Femur (tissue), 1 donor: ENCODE measurements at regions not wholly inside any gene's neighbourhood (a gene's known extent, or its start where the extent isn't known, plus 50 kb on each side); places are given as distances from the start of the nearest gene placed in this dataset.

ENCODE experiments used
- DNase-seq: peaks from one replicate; pipeline ENCODE4 v3.0.0-alpha.2; 2017

GRCh38 chrX:39973810-39974209 lies 123.9 kb downstream of the BCOR start:
- DNase-seq = no peak

DNA sequence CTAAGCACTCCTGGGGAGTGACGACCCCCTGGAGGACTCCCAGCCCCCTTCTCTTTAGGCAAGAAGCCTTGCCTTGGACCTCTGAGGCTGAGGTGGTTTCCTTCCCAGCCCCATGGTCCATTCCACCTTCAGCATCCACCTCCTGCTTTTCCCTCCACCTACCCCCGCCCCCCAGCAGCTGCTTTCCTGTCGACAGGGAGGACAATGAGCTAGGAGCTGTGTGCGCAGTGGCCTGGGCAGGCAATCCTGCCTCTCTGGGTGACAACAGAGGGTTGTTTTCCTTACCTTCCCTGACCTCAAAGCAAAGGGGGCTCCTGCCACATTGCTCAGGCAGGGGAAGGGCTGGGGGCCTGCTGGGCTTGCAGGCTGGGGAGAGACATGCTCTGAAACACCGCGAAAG lies 123.5 kb downstream of the BCOR start:
- DNase-seq = no peak

DNA sequence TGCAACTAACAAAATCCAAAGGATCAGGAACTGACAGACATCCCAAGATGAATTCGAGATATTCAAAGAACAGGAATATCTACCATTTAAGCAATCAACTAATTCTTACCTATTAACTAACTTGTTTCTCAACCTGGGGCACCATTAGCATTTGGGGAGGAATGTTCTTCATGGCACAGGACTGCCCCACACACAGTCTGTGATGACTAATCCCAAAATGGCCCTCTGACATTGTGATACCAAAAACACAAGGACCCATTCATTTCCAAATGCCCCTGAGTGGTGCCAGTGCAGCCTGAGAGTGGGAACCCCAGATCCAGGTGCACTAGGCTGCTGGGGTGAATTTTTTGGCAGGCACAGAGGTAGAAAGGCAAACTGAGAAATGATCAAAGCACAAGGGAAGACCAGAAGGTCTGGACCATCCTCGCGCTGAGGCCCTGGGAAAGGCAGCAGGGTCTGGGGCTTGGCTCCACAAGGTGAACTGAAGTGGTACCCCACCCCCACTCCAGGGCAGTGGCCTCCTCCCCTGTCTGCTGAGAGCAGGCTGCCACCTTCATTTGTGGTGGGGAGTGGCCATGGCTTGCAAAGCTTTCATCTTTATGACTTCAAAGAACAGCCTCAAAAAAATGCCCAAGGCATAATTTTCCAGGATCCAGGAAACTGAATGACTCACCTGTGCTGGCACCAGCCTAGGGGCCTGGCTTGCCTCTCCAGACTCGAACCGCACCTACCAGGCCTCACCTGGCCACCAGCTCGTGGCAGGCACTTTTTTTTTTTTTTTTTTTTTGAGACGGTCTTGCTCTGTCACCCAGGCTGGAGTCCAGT lies 122.4 kb downstream of the BCOR start:
- no peak for DNase-seq

DNA sequence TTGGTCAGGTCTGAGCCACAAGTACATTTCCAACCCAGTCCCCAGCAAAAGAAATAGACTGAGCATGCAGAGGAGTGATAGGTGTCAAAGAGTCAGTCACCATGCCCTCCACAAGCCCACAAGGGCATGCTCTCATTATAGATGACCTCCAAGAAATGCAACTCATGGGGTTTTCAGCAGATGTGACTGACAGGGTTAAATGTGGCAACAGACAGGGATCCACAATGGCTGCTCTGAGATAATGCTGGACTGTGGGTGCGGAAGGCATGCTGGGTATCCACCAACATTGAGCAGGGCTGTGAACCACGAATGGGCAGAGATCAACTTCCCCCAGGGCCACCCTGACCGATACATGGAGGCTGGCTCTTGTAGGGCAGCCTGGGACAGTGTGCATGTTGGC lies 115.8 kb downstream of the BCOR start:
- DNase-seq = no peak

- DNase-seq = no peak
These were observed 114.8 kb downstream of the BCOR start for GRCh38 chrX:39982948-39983347.

GRCh38 chrX:39983715-39984114 lies 114.0 kb downstream of the BCOR start:
- DNase-seq = no peak

GRCh38 chrX:39984191-39984956 lies 113.4 kb downstream of the BCOR start:
- DNase-seq = peak; percentile 56

DNA sequence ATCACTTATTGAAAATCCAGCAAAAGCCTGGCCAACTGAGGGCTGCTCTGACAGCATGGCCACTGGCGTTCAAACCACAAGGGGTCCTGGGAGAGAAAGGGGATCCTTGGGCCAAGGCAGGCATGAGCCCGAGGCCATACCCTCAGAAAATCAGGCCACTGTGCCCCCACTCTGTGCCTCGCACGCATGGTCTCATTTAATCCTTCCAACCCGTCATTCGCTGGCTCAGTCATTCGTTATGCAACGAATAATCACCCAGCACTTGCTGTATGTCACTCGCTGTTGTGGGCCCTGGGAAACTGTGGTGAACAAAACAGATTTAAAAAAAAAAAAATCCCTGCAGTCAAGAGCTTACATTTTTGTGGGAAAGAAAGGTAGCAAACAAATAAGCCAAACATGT lies 112.7 kb downstream of the BCOR start:
- DNase-seq = no peak

GRCh38 chrX:39985551-39985950 lies 112.2 kb downstream of the BCOR start:
- no peak for DNase-seq

DNA sequence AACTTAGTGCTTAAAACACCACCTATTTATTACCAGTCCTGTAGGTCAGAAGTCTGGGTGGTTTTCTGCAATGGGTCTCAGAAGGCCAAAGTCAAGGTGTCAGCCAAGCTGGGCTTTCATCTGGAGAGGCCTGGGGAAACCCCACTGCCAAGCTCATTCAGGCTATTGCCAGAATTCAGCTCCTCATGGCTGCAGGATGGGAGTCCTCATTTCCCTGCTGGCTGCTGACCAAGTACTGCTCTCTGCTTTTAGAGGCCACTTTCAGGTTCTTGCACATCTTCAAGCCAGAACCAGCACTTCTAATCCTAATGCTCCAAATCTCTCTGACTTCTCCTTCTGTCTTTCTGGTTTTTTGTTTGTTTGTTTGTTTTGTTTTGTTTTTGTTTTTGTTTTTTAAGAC lies 109.3 kb downstream of the BCOR start:
- DNase-seq = no peak

GRCh38 chrX:39990388-39990787 lies 107.4 kb downstream of the BCOR start:
- no peak for DNase-seq

DNA sequence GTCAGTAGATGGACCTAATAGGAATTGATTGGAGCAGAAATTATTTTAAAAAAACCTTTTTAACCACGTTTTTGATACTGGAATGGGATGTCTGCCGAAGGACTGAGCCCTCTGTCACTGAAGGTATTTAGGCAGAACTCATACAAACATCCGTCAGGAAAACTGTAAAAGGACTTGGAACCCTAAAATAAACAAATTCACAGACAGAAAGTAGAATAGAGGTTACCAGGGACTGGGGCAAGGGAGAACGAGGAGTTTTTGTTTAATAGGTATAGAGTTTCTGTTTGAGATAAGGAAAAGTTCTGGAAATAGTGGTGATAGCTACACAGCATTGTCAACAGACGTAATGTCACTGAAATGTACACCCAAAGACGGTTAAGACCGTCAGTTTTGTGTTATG lies 105.5 kb downstream of the BCOR start:
- no peak for DNase-seq

- no peak for DNase-seq
These were observed 102.3 kb downstream of the BCOR start for GRCh38 chrX:39995457-39995856.

GRCh38 chrX:39996536-39996935 lies 101.2 kb downstream of the BCOR start:
- no peak for DNase-seq

DNA sequence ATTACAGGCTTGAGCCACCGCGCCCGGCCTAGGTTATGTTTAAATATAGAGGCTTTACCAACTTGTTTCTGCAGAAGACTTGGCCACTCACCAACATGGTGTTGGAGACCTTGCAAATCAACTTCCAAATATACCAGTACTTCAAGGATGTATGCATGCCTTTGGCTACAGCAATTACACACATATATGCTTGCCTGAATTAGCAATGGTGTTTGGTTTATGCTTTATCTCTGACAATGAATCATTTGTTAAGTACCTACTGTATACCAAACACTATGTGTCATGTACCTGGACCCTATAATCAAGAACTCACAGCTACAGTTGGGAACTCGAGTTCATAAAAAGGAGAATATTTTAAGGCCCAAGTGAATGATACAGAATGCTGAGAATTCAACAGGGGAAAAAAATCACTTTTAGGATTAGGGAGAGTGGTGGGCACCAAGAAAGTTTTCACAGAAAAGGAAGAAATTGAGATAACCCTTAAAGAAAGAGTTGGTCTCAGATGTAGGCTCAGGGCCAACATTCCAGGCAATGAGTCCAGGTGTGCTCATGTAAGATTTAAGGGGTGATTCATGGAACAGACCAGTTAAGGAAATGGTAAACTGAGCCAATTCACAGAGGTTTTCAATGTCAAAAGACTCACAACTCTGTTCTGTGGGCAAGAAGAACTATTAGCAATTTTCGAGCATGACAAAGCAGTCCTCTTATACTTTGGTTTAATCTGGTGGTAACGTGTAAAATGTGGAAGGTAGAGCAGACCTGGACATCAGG lies 98.9 kb downstream of the BCOR start:
- no peak for DNase-seq
